ENCODE measurements at regions not wholly inside any gene's neighbourhood (a gene's known extent, or its start where the extent isn't known, plus 50 kb on each side); places are given as distances from the start of the nearest gene placed in this dataset.

DNA sequence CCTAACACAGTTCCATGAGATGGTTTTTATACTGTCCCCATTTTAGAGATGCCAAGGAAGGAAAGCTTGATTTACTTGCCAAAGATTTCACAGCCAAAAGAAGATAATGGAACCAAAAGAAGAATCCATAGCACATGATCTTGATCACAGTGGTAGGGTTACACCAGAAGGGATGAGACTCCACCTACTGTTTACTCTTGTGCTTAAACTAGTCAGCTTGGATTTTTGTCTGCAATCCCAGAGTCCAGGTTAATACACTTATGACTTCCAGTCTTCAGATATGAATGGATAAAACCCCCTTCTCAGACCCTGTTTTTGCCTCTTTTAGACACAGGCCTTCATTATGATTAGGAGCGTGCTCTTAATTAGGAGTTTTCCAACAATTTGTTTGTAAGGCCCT lies 454.2 kb downstream of the AEBP2 start:
- TF ChIP-seq EZH2 (IDR thresholded peaks at IDR 0.05; ENCODE audit: borderline replicate concordance, insufficient read depth, low read depth, low read length, poor library complexity, severe bottlenecking) = no peak
- TF ChIP-seq, protein P1, sequence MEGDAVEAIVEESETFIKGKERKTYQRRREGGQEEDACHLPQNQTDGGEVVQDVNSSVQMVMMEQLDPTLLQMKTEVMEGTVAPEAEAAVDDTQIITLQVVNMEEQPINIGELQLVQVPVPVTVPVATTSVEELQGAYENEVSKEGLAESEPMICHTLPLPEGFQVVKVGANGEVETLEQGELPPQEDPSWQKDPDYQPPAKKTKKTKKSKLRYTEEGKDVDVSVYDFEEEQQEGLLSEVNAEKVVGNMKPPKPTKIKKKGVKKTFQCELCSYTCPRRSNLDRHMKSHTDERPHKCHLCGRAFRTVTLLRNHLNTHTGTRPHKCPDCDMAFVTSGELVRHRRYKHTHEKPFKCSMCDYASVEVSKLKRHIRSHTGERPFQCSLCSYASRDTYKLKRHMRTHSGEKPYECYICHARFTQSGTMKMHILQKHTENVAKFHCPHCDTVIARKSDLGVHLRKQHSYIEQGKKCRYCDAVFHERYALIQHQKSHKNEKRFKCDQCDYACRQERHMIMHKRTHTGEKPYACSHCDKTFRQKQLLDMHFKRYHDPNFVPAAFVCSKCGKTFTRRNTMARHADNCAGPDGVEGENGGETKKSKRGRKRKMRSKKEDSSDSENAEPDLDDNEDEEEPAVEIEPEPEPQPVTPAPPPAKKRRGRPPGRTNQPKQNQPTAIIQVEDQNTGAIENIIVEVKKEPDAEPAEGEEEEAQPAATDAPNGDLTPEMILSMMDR (IDR thresholded peaks at IDR 0.05) = no peak

Data from B cell (primary cell).